BE2C (cell line): ENCODE measurements at regions not wholly inside any gene's neighbourhood (a gene's known extent, or its start where the extent isn't known, plus 50 kb on each side); places are given as distances from the start of the nearest gene placed in this dataset.
"Not testable (repeated sequence)": the region's sequence is repeated elsewhere in the genome, so short reads cannot be mapped to it uniquely, and the experiment has no call there.

Experiments used
- DNase-seq: peaks from one replicate; pipeline ENCODE4 v3.0.0-alpha.2; 2020
- H3K27me3 ChIP-seq: fragments of 250-450 bp; sonication (Bioruptor Pico); 2 replicates; pipeline ENCODE4 v1.5.1; 2020; ENCODE audit warnings: mild to moderate bottlenecking
- H3K36me3 ChIP-seq: fragments of 250-450 bp; sonication (Bioruptor Pico); 2 replicates; pipeline ENCODE4 v1.5.1; 2020; ENCODE audit warnings: mild to moderate bottlenecking
- H3K4me1 ChIP-seq: fragments of 250-450 bp; sonication (Bioruptor Pico); 2 replicates; pipeline ENCODE4 v1.5.1; 2020
- H3K4me3 ChIP-seq: 2 replicates; pipeline ENCODE4 v1.5.1; 2011; ENCODE audit warnings: low read depth, low read length
- H3K9me3 ChIP-seq: fragments of 250-450 bp; sonication (Bioruptor Pico); 2 replicates; pipeline ENCODE4 v1.5.1; 2020
- CTCF ChIP-seq: IDR thresholded peaks from 2 replicates; pipeline ENCODE4 v1.5.1; 2012; ENCODE audit warnings: mild to moderate bottlenecking, low read depth, low read length

- Histone ChIP-seq H3K4me1 (no peaks in the 10 kb centered on the region), H3K27me3 (no peaks in the 10 kb centered on the region), H3K9me3 (no peaks in the 10 kb centered on the region), H3K4me3 (no peak overlapping the region), H3K36me3 (no peaks in the 10 kb centered on the region)
- DNase-seq: no peak
- TF ChIP-seq CTCF: no peak
These were observed 603.8 kb downstream of the CDH8 start for GRCh38 chr16:61432421-61432820.

GRCh38 chr16:61421111-61421510, 615.1 kb downstream of the CDH8 start:
- H3K4me3 ChIP-seq: no peak overlapping the region
- H3K4me1 ChIP-seq: no peaks in the 10 kb centered on the region
- TF ChIP-seq CTCF: no peak
- H3K9me3 ChIP-seq: no peaks in the 10 kb centered on the region
- no peaks in the 10 kb centered on the region for H3K27me3 ChIP-seq
- H3K36me3 ChIP-seq: no peaks in the 10 kb centered on the region
- no peak for DNase-seq

DNA sequence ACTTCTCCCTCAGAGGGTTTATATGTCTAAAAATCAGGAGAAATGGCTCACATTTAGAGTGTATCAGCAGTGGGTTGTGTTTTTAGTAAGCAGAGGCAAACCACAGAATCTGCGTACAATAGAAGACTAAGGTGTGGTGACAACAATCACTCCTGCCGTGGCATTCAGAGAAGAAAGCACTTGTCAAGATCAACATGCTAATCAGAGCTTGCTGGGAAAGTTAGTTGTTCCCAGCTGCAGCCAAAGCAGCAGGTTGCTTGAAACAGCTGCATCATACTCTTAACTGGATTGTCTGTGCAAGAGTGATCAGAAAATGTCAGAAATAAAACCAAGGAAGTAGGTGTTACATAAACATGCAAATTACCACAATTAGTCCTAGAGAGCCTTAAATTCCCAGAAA, 616.4 kb downstream of the CDH8 start:
- no peak for DNase-seq
- H3K4me3 ChIP-seq: no peak overlapping the region
- no peaks in the 10 kb centered on the region for H3K4me1 ChIP-seq
- no peaks in the 10 kb centered on the region for H3K27me3 ChIP-seq
- no peaks in the 10 kb centered on the region for H3K36me3 ChIP-seq
- no peaks in the 10 kb centered on the region for H3K9me3 ChIP-seq
- no peak for TF ChIP-seq CTCF

DNA sequence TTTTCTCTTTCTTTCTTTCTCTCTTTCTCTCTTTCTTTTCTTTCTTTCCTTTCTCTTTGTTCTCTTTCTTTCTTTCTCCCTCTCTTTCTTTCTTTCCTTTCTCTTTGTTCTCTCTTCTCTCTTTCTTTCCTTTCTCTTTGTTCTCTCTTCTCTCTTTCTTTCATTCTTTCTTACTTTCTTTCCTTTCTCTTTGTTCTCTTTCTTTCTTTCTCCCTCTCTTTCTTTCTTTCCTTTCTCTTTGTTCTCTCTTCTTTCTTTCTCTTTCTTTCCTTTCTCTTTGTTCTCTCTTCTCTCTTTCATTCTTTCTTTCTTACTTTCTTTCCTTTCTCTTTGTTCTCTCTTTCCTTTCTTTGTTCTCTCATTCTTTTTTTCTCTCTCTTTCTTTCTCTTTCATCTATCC, 617.4 kb downstream of the CDH8 start:
- H3K4me3 ChIP-seq, H3K4me1 ChIP-seq, DNase-seq, H3K9me3 ChIP-seq, H3K27me3 ChIP-seq, H3K36me3 ChIP-seq: not testable (repeated sequence)

DNA sequence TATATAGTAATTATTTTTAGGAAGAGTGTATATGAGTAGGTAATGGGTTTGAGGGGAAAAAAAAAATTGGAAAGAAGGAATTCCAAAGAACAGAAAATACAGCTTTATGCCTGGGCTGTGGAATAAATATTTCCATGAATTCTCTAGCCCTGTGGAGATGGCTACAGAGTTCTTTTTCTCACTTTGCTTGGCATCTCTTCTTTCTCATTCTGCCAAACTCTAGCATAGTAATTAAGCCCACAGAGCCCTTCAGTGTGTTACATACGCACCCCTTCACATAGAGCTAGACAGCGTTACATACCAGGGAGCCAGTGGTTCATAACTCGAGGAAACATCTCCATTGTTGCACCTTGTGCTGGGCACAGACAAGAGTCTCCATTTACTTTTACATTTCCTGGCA, 621.1 kb downstream of the CDH8 start:
- H3K4me1 ChIP-seq: no peaks in the 10 kb centered on the region
- DNase-seq: no peak

DNA sequence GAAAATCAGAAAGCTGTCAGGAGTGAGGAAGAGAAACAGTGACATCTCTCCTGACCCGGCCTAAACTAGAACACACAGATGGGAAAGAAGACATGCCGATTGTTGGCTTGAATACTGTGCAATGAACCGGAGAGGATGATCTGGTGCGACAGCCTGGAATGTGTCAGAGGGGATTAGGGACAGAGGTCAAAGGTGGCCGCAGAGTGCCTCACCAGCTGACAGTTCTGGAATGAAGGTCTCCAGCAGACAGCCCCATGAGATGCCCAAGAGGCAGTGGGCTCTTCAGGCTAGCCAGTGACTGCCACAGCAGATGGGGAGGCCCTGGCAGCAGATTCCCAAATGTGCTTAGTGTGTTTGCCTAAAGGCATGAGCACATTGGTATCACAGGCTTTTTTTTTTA, 623.2 kb downstream of the CDH8 start:
- DNase-seq: no peak
- TF ChIP-seq CTCF: no peak
- H3K9me3 ChIP-seq: no peaks in the 10 kb centered on the region
- no peaks in the 10 kb centered on the region for H3K36me3 ChIP-seq
- no peaks in the 10 kb centered on the region for H3K27me3 ChIP-seq
- no peaks in the 10 kb centered on the region for H3K4me1 ChIP-seq
- no peak overlapping the region for H3K4me3 ChIP-seq

More for the DNA sequence above, 621.1 kb downstream of the CDH8 start:
- Histone ChIP-seq H3K4me3 (no peak overlapping the region), H3K27me3 (no peaks in the 10 kb centered on the region), H3K9me3 (no peaks in the 10 kb centered on the region), H3K36me3 (no peaks in the 10 kb centered on the region)
- TF ChIP-seq CTCF: no peak

DNA sequence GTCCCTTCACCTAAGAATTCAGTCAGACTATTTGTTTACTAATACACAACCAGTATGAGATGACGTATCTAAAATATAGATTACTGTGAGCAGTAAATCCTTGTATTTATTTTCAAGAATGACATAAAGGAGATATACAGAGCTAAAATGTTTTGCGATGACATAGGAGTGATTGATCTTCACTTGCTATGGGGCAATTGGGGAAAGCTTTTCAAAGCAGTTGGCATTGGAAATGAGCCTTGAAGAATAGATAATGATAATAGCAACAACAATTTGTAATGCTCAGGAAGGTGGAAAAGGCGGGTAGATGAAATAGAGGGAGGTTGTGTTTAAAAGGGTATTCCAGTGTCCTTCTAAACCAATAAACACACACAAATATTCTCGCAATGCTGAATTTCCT, 623.7 kb downstream of the CDH8 start:
- Histone ChIP-seq H3K4me3 (no peak overlapping the region), H3K9me3 (no peaks in the 10 kb centered on the region), H3K36me3 (no peaks in the 10 kb centered on the region), H3K27me3 (no peaks in the 10 kb centered on the region), H3K4me1 (no peaks in the 10 kb centered on the region)
- no peak for DNase-seq
- TF ChIP-seq CTCF: no peak
